HG03095 (cell line): ENCODE measurements at regions not wholly inside any gene's neighbourhood (a gene's known extent, or its start where the extent isn't known, plus 50 kb on each side); places are given as distances from the start of the nearest gene placed in this dataset.
"Not testable (repeated sequence)": the region's sequence is repeated elsewhere in the genome, so short reads cannot be mapped to it uniquely, and the experiment has no call there.

Source experiments
- ATAC-seq: cut with Tn5 transposase; IDR thresholded peaks from one replicate; pipeline ENCODE4 v1.9.1; 2021; ENCODE audit warnings: moderate library complexity; ENCODE audit not compliant: unreplicated experiment

DNA sequence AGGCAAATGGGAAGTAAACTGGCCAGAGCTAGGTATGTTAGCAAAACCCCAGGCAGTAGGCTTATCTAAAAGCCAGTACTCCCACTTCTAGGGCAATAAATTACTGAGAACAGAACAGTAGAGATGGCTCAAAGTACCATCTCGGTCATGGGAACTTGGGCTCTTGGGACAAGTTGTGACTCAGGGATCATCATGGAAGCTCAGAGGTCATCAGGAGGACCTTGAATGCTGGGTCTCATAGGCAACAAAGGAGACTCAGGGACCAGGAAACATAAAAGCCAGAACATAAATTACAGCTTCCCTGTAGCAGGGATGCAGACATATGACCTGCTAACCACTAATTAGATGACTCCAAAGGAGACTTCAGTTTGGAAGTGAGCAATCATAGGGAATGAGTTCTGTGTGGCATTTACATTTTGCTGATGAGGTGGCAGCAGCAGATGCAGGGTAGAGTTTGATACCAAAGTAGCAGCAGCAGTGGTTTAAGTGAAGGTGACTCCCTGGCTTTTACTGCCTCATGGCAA lies 97.6 kb upstream of the SCAF11 start:
- no peak for ATAC-seq

DNA sequence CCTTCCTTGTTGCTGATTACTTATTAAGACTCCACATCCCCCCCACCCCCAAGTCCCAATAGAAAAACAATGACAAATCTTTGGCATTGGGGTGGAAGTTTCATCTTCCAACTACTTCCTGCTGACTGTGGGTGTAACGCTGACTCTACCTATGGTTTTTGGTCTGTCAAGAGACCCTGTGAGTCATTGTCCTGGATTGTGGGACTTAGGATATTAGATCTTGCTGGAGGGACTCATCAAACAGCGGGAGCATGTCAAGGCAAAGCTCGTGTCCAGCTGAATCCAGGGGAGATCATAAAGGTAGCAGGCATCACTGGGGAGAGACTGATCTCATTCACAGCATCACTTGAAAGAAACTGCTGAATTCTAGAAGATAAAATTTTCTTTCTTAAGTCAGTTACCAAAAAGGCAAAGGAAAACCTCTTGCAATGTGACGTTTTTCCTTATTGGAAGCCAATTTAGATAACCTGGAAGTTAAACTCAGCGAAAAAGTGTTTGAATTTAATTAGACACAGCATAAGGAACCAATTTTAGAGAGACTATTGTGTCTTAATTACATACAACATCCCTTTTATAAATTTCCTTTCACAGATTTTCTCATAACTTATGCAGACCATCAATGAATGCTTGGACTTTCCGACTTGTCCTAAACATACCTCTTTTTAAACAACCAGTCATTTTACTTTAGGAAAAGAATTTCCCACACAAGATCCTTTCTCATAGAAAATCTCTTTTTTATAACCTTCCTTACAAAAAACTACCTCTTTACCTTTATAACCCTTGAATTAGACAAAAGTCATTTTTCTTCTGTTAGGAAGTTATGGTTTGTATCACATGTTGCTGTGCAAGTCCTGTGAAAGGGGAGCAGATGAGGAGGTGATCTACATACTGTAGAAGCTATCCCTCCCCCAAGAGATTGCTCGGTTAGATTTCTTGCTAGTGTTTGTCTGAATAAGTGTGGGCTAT lies 94.6 kb upstream of the SCAF11 start:
- no peak for ATAC-seq

DNA sequence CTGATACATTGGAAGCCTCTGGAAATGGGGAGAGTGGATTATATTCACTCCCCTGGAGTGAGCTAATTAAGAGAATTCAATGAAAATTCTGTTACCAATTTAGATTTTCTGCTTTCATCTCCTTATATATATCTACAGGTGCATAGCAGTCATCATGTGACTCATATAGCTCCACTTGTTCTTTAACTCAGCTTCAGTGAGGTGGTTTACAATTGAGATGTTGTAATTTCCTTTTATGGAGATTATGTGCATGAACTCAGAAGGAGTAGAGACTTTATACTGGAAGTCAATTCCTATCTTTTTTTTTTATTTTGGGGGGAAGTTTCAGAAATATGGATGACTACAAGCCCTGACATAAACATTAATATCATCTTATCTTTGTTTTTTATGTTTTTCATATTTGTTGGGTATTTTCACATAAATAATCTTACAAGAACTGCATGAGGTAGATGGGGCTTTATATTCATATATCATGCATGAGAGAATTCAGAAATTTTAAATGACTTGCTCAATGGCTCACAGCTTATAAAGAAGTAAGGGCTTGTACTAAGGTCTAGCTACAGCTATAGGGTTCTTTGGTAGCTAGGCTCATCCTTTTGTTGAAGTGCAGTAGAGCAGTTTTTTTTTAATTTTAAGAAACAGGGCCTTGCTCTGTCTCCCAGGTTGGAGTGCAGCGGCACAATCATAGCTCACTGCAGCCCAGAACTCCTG lies 92.3 kb upstream of the SCAF11 start:
- no peak for ATAC-seq

DNA sequence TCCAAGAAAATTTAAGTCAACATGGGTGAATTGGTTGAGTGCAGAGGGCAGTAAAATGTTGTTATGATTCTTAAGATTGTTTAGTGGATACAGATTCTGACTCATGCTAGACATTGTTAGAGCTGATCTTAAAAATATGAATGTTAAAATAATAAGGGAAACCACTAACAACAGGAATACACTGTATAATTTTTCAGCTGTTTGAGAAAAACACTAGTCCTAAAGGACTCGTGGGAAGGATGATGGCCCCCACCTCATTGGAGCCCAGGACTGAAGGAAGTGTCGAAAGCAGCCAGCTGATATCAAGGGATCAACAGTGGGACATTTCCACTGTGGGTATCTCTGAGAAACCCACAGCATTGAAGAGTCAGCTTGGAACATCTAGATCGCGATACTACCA lies 82.9 kb upstream of the SCAF11 start:
- no peak for ATAC-seq

GRCh38 chr12:46071769-46072624 lies 81.6 kb upstream of the SCAF11 start:
- peak; percentile 95 for ATAC-seq

- ATAC-seq = no peak
These were observed 81.0 kb upstream of the SCAF11 start for GRCh38 chr12:46071335-46071734.

DNA sequence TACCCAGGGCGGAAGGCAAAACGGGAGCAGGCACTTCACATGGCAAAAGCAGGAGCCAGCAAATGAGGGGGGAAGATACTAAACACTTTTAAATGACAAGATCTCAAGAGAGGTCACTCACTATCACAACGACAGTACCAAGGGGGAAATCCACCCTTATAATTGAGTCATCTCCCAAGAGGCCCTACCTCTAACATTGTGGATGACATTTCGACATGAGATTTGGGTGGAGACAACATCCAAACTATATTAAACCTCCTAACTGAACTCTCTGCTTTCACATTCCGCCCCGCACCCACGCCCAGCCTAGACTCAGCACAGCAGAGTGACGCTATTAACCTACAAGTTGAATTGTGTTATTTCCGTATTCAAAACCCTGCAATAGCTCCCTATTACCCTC lies 76.7 kb upstream of the SCAF11 start:
- ATAC-seq = no peak

GRCh38 chr12:46065412-46066166 lies 75.2 kb upstream of the SCAF11 start:
- ATAC-seq = no peak

- ATAC-seq = no peak
These were observed 74.2 kb upstream of the SCAF11 start for GRCh38 chr12:46064548-46064947.

- ATAC-seq = not testable (repeated sequence)
These were observed 68.3 kb upstream of the SCAF11 start for GRCh38 chr12:46058697-46059096.

DNA sequence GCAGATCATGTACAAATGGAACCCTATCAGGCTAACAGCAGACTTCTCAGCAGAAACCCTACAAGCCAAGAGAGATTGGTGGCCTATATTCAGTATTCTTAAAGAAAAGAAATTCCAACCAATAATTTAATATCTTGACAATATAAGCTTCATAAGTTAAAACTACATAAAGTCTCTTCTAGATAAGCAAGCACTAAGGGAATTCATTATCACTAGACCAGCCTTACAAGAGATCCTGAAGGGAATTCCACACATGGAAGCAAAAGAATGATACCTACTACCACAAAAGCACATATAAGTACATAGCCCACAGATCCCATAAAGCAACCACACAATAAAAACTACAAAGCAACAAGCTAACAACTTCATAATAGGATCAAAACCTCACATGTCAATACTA lies 60.4 kb upstream of the SCAF11 start:
- ATAC-seq = no peak

DNA sequence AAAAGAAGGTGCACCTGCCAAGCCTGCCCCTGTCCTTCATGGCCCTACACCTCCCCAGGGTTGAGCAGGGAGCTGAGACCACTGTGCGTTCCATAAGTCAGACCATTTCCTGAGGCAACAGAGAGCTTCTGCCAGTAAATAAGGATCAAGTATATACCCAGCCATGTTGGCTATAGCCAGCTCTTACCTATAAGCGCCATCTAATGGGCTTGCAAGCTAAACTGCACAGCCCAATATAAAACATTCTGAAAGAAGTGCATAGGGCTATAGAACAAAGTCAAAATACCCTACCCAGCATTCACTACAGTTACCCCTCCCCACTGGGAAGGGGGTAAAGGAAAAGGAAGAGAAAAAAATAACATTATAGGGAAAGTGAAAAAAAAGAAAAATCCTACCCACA lies 59.3 kb upstream of the SCAF11 start:
- ATAC-seq = no peak

- ATAC-seq = no peak
These were observed 56.1 kb upstream of the SCAF11 start for GRCh38 chr12:46046436-46046835.

DNA sequence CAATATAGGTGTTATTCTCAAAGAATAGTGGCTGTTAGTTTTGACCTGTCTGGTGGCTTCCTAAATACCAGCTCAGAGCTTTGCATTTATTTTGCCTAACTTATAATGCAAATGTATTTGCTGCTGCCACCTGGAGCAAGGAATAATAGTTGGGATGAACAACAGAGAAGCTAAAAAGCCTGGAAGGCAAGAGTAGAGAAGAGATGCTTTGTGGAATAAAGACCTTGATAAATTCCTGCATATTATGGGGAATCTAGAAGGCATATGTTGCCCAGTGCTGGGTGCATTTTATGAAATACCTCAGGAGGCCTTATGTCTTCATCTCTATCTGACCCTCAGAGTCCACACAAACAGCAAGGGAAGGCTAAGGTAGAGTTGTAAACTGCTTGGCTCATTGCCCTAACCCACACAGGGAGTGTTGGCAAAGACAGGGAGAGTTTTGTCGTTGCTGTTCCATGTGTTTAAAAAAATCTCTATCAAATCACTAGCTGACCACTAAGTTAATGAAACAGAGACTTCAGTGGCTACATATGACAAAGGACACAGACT lies 53.7 kb upstream of the SCAF11 start:
- ATAC-seq = no peak
